HG03025 (cell line): ENCODE measurements at regions not wholly inside any gene's neighbourhood (a gene's known extent, or its start where the extent isn't known, plus 50 kb on each side); places are given as distances from the start of the nearest gene placed in this dataset.
"Not testable (repeated sequence)": the region's sequence is repeated elsewhere in the genome, so short reads cannot be mapped to it uniquely, and the experiment has no call there.

ENCODE experiments used
- ATAC-seq: cut with Tn5 transposase; IDR thresholded peaks from one replicate; pipeline ENCODE4 v1.9.1; 2021; ENCODE audit warnings: mild to moderate bottlenecking, moderate library complexity; ENCODE audit not compliant: unreplicated experiment, low FRiP score

DNA sequence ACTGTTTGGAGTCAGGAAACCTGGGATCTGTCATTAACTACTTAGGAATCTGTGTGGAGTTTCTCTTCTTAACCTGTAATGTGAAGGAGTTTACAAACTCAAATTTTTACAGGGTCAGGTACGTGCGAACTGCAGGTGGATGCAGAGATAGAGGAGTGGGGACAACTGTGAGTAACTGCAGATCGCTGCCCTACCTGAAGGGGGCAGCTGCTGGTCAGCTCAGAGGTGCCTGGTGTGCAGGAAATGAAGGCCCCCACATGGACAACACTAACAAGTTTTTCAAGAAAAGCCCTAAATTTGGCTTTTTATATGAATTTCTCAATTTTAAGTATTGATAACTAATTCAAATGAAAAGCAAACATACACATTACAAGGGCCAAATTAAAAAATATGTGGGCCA is 380.0 kb downstream of the REEP3 start:
- no peak for ATAC-seq

DNA sequence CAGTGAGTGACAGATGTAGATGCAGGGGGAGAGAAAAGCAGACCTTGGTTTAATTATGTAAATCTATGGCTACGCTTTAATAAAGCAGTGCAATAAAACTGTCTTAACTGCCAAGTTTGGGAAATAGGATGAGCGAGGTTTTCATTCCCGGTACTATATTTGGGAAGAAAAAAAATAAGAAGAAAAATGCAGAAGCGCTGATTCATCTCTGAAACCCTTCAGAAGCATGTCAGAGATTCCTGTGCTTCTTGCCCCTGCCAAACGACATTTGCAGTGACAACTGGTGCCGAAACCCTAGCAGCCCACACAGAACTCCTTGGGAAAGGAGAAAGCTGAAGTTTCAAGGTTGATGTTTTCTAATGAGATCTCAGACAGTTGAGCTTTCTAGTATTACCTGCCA is 380.7 kb downstream of the REEP3 start:
- no peak for ATAC-seq

DNA sequence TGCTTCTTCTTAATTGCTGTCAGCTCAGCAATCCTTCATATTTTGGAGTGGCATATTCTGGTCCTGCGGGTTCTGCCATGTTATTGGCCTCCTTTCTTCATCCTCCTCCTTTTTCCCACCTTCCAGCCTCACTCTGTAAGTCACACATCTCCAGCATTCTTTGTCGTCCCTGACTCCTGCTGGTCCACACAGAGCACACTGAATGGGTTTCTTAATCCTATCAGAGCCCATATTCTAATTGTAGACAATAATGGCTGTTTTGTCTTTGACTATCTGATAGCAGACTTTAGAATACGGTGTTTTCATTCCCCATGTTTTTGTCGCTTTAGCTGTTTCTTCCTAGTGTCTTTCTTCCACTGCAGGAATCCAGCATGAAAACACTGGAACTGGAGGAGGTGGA is 389.6 kb downstream of the REEP3 start:
- ATAC-seq: no peak

DNA sequence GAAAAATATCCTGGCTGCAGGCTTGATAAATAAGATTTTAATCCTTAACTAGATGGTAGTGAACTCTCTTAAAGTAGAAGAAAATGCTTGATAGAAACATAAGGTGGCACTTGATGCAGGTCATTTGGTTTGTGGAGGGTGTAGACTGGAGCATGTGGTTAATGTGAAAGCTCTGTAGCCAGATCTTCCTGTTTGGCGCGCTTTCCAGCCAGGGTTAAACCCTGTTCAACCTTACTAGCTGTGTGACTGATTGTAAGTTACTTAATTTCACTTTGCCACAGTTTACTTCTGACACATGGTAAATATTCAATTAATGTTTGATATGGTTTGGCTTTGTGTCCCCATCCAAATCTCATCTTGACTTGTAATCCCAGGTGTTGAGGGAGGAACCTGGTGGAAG is 394.0 kb downstream of the REEP3 start:
- ATAC-seq: no peak

DNA sequence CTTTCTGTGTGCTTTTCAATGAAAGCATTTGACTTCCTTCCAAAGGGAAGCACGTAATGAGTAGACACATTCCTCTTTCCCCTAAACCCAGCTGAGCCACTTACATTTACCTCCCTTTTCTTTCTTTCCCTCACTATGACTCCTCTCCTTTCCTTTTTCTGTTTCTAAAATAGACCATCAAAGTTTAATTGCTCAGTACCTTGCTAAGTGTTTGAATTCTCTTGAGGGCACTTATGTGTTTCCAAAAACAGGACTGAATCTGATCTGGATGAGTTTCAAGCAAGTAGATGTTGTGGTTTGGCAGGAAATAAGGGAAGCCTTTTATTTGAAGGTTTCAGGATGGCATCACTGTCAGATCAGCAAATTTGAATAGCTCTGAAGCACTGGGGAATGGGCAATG is 396.2 kb downstream of the REEP3 start:
- no peak for ATAC-seq

DNA sequence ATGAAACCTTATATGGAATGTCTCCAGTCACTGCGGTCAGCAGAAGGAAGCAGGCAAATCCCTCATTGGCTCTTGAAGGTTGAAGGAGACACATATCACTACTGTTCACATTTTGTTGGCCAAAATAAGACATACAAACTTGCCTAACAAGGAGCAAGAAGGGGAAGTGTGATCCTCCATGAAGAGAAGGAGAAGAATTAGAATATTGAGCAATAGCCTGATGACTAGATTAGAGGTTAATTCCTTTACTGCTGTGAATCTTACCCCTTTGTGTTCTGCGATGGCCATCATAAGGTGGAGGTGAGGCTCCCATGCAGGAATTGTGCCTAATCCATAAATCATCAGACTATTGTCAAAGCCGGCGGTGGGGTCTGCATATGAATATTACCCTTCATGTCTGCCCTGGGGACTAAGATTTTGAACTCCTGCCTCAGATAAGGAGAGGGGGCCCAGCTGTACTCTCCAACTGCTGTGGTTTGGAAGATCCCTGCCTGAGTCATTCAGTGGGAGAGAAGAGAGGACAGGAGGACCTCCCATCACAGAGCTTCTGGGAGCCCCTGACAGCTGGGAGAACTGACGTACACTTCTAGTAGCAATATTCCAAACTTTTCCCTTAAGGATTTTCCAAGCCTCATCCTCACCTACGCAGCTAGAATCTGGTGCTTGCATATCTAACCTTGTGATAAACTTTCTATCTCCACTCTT is 398.5 kb downstream of the REEP3 start:
- ATAC-seq: no peak

DNA sequence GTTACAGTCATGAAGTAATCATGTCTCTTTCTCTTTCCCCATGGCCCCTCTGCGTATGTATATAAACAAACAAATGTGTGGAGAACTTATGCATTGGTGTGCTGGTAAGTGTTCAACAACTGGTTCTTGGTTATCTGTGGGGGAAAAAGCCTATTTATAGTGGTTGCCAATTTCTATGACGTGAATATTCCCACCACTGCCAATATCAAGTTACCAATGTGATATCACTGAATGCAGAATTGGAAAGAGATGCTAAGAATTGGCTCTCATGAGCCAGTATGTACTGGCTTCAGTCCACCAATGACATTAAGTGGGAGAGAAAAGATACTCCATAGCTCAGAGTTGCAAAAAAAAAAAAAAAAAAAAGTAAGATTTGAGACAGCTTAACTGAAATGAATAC is 399.7 kb downstream of the REEP3 start:
- ATAC-seq: no peak

DNA sequence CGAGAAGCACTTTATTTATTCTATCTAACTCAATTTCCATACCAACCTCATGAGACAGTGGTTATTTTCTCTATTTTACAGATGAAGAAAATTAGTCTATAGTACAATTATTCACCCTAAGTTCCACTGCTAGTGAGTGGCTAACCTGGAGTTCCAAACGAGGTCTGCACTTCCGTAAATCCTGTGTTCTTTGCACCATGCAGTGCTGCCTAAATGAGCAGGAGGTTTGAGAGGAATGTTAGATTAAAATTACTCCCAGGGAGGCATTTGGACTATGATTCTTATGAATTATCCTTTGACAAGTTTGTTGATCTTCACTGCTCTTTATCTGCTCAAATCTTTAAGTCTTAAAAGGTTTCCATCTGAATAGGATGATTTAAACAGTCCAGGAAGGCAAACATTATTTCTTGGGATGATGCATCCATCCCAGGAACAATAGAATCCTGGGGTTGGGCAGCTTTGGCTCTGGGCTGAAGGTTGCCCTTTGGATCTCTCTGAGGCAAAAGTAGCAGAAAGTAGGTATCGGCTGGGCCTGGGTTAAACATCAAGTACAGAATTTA is 400.8 kb downstream of the REEP3 start:
- no peak for ATAC-seq

DNA sequence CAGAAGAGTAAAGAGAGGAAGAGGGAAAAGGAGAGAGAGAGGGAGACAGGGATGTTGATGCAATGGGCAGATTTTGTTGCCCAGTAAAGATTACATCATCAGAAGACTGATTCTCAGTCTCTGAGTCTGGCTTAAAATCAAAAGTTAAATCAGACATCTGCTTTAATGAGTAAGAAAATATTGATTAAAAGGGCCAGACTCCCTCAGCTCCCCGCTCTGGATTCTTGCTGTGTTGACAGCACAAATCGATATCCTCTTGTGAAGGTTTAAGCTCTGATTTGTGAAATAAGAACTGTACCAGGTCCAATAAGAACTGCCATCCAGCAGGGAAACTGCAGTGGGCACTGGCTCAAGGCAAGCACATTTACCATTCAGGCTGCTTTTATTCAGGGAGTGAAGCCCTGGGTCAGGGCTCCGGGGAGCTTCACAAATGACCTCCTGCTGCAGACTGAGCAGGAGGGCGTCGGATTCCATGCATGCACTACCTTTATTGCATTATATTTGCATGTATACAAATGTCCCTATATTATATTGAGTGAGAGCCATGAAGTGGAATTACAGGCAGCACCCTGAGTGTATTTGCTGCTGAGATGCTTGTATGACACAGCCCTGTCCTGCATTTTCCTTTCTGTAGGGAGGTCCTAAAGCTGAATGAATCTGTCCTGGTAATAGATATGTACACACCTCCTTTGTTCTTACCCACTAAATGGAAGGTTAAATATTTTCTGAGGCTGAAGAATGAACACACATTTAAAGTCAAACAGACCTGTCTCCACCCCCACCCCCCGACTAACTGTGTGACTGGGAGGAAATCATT is 401.5 kb downstream of the REEP3 start:
- no peak for ATAC-seq

DNA sequence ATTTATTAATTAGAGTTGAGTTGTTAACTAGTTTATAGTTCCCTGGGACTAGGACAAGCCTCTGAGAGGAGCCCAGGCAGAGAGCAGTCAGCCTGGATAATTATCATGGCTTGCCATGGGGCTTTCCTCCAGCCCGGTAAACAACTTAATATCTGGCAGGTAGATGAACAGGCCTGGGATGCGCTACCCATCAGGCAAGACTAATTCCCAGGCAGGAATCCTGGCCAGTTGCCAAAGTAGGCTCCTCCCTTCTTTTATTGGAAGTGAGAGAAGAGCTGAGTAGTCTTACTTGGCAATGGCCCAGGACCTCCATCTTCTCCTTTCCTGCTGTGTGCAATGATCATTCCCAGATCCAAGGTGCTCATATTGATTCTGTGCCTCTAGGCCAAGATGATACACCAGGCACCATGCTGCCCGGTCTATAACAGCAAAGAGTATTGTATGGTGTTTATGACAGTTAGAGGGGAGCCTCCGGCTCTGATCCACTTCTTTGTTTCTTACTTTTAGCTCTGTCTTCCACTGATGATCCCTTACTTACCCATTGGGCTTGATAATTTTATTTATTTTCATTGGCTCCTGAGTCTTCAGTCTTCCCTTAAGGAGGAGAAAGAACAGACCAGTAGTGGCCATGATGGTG is 408.7 kb downstream of the REEP3 start:
- ATAC-seq: no peak

DNA sequence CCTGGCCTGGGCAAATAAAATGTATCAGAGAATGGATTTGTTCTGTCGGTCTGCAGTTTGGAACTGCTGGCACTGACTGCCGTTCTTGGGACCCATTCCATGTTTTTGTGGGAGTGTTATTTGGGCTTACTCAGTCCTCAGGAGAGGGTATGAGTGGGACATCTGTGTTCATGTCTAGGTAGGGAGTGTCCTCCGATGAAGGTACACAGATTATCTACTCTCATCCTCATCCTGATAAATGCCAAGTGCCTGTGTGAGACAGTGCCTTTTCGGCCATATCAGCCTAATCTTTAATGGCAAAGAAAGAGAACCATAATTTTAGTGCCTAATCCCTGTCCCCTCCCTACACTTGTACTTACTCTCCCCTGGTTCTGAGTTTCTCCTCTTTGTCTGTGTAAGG is 409.4 kb downstream of the REEP3 start:
- no peak for ATAC-seq

DNA sequence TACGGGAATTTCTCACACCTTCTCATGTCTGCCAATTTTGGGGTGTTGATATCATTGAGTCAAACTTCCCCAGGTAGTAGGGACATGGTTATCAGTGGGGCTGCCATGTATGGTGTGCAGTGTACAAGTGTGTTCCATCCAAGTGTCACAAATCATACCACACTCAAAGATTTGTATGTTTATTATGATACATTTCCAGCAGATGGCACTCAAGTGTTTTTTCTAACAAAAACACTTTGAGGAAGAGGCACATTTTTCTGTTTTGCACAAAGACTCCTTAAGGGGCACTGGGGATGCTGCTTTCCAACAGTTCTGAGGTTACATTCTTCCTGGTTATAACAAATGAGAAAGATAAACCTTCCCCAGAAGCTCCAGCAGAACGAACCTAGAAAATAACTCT is 414.5 kb downstream of the REEP3 start:
- no peak for ATAC-seq

DNA sequence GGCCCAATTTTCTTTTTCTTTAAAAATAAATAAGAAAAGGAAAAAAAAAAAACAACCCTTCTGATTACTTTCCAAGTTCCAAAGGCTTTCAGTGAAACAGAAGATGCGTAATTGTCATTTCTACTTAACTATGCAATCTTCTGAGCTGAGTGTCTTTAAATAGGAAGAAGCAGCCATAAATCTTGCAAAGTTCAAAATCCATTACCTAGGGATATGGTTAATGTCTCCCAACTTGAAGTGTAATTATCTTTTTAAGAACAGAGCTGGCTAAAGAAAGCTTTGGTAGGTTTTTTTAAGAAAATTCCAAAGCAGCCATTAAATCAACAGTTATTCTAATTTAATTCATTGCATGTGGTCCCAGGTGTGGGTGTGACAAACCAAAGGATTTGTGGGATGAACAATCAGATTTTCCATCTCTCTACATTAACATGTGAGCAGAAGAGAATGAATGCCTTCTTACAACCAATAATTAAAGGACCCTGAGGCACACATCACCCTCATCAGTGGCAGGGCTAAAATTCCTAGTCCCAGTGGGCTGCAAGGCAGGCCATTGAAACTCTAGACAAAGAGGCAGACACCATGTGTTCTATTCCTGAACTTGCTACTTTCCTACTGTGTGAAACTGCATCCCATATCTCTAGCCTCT is 419.2 kb downstream of the REEP3 start:
- ATAC-seq: no peak

DNA sequence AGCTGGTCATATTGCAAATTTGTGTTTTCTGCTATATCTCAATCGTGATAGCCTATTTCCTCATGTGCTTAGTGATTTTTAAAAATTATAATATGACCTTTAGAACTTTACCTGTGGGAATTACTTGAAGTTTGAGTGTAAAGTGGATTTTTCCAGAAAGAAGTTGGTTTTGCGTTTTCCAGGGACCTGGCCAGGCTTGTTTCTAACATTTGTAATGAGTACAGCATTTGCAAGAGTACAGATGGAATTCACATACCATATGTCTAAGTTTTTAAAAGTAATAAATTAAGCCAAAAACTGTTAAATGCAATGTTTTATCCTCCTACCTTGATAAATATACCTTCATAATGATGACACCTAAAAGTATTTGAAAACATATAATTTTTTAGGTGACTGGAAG is 443.2 kb downstream of the REEP3 start:
- ATAC-seq: no peak

DNA sequence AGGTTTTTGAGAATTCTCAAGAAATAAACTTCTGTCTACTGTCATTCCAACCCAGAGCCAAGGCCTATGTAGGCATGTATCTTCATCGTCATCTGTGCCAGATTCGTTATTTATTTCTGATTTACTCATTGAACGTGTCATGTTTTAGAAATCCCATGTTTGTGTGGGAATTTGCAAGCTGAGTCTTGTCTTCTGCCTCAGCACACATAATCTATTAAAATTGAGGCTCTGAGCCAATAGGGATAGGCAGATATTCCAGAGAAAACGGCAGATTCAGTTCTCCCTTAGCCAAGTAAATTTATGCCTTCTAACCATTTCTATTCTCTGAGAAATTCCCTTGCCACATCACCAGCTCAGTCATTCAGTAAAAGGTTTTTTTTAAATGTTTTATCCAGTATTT is 444.6 kb downstream of the REEP3 start:
- no peak for ATAC-seq

DNA sequence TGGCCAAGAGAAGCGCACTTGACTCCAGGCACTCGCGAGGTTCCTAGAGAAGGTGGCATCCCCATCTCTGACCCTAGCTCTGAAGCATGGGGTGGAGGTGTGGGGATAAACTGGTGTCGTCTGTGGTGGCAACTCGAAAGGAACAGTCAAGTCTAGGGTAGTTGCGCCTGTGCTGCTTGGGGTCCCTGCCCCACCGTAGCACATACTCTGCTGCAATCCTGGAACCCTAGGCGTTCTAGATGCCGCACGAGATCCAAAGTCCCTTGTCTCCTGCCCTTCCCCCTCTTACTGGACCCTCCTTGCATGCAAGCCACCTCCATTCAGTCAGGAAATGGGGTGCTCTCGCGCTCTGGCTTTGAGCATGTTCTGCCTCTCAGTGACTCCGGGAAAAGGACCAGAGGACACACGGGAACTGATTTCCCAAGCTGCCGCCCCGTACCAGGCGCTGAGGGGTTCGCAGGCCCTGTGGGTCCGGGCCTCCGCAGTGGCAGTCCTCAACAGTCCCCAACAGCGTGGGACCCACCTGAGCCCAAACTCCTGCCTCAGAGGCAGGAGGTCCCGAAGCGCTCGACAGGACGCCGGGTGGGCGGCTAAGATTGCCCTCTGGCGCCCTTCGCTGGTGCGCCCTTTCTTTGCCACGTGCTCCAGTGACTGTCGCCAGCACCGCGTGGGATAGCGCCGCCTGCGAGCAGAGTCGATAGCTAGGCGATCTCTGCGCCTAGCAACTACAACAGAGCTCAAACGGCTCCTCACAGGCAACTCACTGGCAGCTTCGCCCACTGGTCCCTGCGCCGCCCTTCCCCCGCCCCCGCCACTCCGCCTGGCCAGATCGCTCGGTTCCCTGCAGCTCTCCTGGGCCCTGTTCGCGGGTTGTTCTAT is 452.0 kb downstream of the REEP3 start:
- ATAC-seq: no peak

DNA sequence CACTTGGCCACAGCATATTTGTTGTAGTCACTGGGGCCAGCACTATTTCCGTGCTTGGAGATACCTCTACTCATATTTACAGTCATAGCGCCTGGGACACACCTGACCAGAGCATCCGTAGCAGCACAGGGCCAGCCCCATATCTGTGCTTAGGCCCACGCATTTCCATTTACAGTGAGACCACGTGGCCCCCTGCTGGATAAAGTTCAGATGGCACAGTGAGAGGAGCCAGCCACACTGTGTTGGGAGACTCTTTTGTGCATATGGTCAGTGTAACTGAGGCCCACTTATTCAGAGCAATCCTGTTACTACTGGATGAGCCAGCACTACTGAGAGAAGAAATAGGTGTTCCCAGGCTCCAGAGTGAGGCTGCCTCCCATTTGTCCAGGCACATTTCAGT is 455.3 kb downstream of the REEP3 start:
- peak; percentile 81 for ATAC-seq

DNA sequence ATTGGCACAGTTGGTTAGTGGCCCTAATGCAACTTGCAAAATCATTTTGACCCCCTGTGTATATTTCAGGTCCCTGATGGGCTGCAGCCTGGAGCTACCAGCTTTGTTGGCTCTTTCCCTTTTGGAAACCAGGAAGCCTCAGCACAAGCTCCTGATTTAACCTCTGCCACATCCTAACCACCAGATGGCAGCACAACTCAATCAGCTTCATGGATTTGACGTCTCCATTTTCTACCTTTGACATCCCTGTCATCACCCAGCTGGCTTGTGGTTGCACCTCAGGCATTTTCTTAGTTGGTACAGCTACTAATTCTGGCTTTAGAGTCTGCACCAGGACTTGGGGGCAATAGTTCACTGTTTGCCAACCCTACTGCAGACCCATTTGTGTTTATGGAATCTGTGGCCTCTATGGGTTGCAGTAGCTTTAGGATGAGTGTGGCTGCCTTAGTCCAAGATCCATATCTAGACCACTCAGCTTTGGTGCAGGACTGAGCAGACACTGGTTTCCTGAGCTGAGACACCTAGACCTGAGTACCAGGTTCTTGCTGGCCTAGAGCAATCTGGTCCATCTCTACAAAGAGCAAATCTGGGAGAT is 456.2 kb downstream of the REEP3 start:
- ATAC-seq: peak; percentile 51

DNA sequence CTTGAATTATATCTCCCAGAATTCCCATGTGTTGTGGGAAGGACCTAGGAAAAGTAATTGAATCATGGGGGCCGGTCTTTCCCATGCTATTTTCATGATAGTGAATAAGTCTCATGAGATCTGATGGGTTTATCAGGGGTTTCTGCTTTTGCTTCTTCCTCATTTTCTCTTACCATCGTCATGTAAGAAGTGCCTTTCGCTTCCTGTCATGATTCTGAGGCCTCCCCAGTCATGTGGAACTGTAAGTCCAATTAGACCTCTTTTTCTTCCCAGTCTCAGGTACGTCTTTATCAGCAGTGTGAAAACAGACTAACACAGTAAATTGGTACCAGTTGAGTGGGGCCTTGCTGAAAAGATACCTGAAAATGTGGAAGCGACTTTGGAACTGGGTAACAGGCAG is 459.7 kb downstream of the REEP3 start:
- not testable (repeated sequence) for ATAC-seq

DNA sequence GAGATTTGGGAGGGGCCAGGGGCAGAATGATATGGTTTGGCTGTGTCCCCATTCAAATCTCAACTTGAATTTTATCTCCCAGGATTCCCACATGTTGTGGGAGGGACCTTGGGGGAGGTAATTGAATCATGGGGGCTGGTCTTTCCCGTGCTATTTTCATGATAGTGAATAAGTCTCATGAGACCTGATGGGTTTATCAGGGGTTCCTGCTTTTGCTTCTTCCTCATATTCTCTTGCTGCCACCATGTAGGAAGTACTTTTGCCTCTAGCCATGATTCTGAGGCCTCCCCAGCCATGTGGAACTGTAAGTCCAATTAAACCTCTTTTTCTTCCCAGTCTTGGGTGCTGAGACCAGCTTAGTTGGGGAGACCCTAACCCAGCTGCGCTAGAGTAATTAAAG is 462.9 kb downstream of the REEP3 start:
- not testable (repeated sequence) for ATAC-seq
